ENCODE measurements at regions not wholly inside any gene's neighbourhood (a gene's known extent, or its start where the extent isn't known, plus 50 kb on each side); places are given as distances from the start of the nearest gene placed in this dataset.
"Not testable (repeated sequence)": the region's sequence is repeated elsewhere in the genome, so short reads cannot be mapped to it uniquely, and the experiment has no call there.

DNA sequence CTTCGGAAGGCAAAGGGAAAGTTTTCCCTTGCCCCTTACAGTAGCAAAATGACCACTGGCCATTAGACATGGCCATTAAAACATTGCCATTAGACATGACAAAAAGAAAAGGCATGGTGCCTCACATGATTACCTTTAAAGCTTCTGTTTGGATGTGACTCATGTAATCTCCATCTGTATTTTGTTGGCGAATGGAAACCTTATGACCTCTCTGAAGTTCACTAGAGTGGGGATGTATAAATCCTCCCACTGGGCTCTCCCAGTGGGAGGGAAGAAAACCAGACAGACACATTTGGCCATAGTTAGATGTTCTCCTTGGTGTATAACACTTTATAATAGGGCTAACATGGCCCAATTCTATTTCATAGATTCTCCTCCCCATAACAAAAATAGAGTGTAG lies 152.6 kb downstream of the MAGEB17 start:
- no peak for DNase-seq (ENCODE audit: extremely low read depth in 1 of 2, low read depth in 1 of 2)

DNA sequence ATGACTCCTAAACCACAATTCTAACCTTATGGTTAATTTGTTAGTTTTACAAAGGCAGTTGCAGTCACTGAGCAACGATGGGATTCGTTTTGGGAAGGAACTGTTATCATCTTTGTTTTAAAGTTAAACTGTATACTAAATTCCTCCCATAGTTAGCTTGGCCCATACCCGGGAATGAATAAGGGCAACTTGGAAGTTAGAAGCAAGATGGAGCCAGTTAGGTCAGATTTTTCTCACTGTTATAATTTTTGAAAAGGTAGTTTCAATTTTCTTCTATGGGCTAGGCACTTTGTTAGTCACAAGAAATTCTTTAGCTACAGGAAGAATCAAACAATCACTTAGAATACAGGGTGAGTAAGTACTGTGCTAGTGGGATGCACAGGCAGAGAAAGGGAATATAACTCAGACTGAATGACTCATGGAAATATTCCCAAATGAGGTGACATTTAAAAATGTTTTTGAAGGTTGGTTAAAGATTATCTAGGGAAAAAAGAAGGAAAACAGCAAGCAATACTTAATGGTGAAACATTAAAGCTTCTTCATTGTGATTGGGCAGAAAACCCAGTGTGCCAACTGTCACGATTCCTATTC lies 153.6 kb downstream of the MAGEB17 start:
- no peak for DNase-seq (ENCODE audit: extremely low read depth in 1 of 2, low read depth in 1 of 2)

DNA sequence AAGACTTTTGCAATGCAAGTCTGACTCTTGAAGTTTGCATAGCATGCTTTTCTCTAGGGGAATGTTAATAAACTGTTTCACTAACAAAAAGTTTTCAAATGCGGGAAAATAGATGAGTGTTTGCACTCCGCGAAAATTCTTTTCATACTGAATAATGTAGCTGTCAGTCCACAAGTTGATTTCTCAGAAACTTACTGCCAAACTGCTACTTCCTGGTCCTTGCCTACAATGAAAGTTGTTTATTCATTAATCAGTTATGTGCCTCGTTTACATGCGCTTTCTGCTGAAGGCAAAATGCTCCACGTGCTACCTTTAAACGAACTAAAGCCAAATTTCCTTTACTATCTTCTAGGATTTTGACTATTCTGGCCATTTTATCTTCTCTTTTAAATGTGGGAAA lies 166.2 kb downstream of the MAGEB17 start:
- DNase-seq (ENCODE audit: extremely low read depth in 1 of 2, low read depth in 1 of 2): no peak

DNA sequence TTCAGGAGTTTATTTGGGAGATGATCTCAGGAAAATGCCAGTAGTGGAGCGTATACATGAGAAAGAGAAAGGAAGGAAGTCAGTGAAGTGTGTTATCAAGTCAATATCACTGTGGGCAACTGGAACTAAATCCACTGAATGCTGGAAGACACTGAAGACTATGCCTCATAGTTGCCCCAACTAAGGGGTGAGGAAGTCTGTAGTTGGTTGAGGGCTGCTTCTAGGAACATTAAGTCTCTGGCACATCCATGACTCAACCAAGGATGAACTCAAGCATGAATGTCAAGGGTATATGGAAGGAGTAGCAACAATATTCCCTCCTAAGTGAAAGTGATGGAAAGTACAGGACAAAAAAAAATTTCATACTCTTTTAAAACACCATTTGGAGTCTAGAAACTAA lies 167.9 kb downstream of the MAGEB17 start:
- no peak for DNase-seq (ENCODE audit: extremely low read depth in 1 of 2, low read depth in 1 of 2)

DNA sequence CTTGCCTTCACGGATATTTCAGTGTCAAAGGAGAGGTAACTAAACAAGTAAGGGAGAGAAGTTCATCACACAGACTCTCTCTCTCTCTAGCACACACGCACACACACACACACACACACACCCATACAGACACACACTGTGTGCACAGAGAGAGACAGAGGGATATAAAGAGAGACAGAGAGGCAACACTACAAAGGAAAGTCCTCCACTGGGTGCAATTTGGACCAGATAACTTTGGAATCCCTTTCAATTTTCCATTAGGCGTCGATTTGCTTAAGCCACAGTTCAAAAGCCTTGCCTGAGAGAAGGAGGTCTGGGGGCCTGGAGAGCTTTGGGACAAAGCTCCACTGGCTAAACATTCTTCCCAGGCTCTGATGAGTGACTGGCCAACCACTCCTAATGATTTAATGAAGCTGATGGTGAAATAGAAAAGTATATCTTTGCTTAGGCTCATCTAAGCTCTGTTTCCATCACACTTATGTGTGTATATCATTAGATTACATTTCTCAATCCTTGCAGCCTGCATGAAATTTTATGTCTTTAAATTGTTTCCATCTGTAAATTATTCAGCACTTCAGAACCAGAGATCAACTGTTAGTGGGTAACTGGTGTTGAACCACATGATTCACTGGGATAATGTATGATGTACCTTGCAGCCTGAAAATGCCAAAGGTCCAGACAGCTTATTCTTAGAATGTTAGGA lies 180.8 kb downstream of the MAGEB17 start:
- no peak for DNase-seq (ENCODE audit: extremely low read depth in 1 of 2, low read depth in 1 of 2)

DNA sequence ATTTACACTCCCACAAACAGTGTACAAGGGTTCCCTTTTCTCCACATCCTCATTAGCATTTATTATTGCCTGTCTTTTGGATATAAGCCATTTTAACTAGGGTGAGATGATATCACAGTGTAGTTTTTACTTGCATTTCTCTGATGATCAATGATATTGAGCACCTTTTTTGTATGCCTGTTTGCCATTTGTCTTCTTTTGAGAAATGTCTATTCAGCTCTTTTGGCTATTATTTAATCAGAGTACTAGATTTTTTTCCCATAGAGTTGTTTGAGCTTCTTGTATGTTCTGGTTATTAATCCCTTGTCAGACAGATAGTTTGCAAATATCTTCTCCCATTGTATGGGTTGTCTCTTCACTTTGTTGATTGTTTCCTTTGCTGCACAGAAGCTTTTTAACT lies 190.6 kb downstream of the MAGEB17 start:
- DNase-seq (ENCODE audit: extremely low read depth in 1 of 2, low read depth in 1 of 2): no peak

DNA sequence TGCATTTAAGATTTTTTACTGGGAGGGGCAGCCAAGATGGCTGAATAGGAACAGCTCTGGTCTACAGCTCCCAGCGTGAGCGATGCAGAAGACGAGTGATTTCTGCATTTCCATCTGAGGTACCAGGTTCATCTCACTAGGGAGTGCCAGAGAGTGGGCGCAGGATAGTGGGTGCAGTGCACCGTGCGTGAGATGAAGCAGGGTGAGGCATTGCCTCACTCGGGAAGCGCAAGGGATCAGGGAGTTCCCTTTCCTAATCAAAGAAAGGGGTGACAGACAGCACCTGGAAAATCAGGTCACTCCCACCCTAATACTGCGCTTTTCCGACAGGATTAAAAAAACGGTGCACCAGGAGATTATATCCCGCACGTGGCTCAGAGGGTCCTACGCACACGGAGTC lies 192.8 kb downstream of the MAGEB17 start:
- not testable (repeated sequence) for DNase-seq (ENCODE audit: extremely low read depth in 1 of 2, low read depth in 1 of 2)

DNA sequence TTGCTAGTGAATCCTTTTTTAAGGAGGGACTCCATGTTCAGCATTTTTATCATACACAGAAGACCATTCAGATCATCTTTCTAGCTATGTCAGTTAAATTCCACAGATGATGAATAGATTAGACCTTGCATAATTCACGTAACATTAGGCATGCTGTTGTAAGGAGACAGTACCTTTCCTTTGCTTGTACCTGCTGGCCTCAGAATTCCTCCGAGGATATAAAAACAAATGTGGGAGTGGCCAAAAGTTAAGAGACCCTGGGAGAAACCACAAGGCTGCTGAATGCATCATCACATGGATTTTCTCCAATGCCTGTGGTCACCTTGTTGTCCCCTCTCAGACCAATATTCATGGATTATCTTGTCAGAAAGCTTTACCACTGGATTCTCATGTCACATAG lies 201.4 kb downstream of the MAGEB17 start:
- DNase-seq (ENCODE audit: extremely low read depth in 1 of 2, low read depth in 1 of 2): no peak

DNA sequence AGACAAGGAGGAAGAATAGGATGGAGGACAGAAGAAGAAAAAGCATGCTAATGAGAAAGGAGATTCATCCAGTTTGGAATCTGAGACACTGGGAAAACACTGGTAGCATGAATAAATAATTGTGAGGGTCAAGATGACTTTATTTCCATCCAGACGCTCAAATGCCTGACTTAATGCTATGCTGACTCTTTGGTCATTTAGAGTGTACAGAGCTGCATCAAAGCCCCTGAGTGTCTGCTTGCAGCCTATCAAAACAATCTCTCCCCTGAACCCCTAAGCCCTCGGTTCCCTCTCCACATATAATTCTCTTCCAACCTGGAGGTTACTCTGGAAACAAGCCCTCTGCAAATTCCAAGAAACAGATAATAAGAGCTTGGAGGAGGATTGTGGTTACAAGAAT lies 208.8 kb downstream of the MAGEB17 start:
- DNase-seq (ENCODE audit: extremely low read depth in 1 of 2, low read depth in 1 of 2): no peak

DNA sequence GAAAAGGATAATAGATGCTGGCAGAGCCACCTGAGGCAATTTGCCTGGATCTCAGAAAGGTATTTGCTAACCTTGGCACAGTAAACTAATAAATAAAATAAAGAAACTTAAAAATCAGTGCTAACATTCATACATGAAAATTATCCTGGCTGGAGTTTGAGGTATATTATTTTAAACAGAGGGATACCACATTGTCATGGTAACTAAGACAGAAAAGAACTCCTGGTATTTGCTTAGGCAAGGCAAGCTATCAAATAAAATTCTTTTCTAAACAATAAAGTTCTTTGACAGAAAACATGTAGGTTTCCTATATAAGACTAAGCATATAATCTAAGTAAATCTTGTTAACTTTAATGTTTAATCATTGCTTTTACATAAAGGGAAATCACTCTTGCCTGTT lies 218.8 kb downstream of the MAGEB17 start:
- DNase-seq (ENCODE audit: extremely low read depth in 1 of 2, low read depth in 1 of 2): no peak

DNA sequence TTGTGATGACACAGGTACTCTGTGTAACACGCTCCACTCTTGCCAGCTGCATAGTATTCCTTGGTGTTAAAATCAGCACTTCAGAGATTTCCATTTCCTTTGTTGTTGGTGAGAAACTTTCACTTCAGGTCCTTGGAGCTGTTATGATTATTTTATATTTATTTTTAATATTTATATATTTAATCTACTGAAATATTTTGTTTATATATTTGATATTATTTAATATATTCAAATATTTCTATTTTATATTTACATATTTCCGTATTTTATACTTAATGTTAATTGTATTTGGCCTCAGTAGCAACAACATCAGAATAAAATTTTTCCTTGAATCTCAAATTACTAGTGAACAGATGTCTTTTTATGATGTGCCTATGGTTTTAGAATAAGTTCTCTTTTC lies 225.3 kb downstream of the MAGEB17 start:
- no peak for DNase-seq (ENCODE audit: extremely low read depth in 1 of 2, low read depth in 1 of 2)

DNA sequence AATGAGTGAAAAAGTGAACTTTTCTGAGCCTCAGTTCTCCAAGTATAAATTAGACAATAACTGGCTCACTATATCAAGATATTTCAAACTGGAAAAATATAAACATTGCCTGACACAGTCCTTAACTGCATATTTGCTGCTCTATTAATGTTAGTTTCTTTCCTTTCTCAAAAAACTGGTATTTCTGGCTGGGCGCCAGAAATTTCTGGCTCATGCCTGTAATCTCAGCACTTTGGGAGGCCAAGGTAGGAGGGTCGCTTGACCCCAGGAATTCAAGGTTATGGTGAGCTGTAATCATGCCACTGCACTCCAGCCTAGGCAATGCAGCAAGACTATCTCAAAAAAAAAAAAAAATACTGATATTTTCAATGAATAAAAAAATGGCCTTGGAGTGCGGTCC lies 227.0 kb downstream of the MAGEB17 start:
- DNase-seq (ENCODE audit: extremely low read depth in 1 of 2, low read depth in 1 of 2): no peak

DNA sequence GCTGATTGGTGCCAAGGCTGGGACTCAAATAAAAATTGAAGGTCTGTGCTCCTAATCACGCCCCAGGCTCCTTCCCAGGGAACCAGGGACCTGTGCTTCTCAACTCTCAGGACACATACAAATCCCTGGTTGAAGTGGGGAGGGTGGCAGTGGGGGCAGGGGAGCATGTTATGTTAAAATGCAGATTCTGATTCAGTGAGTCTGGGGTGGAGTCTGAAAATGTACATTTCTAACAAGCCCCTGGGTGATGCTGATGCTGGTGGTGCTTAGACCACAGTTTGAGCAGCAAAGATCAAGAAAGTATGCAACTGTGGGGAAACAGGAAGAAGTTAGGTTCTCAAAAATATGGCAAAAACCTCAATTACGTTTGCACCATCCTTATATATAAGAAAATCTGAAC lies 236.5 kb downstream of the MAGEB17 start:
- no peak for DNase-seq (ENCODE audit: extremely low read depth in 1 of 2, low read depth in 1 of 2)

DNA sequence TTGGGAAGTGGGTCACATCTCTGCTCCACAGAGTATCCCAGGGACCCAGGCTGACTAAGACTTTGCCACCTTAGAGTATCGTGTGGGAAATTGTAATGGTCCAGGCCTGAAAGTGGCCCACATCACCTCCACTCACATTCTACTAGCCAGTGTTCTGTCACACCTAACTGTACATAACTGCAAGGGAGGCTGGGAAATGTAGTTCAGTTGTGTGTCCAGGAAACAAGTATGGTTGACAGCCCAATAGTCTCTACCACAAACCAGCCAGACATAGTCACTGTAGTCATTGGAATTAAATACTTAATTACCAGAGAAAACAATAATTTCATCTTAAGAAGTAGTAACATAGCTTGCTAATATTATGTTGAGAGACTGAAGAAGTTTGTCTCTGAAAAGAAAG lies 233.4 kb upstream of the S100G start:
- DNase-seq (ENCODE audit: extremely low read depth in 1 of 2, low read depth in 1 of 2): no peak

DNA sequence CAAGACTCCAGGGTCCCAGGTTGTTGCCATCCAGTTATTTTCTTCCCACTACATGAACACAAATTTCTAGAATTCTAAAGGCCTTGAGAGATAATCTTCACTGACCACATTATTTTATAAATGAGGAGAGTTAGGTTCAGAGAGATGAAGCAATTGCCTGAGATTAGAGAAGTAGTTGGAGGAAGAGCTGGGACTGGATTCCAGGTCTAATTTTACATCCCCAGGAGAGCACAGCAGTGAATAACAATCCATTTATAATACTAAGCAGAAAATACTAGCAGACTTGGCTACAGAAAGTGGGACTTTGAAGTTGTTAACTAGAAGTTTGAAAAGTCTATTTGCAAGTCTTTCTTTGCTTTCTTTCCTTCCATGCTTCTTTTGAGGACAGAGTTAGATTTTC lies 231.3 kb upstream of the S100G start:
- no peak for DNase-seq (ENCODE audit: extremely low read depth in 1 of 2, low read depth in 1 of 2)

DNA sequence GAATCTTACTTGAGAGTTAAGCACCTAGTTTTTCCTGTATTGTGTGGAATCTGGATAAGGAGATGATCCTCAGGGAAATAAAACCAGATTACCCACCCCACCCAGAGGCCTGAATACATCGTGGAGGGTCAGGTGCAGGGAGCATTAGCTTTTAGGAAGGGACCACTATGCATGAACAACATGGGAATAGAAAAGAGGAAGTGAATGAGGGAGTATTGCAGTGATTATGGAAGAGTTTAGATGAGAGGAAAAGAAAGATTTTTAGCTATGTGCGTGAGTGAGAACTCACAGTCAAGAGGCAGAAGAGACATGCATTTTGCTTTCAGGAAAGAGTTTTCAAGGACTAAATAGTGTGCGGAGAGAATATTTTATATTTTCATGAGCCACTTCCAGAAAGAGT lies 222.3 kb upstream of the S100G start:
- DNase-seq (ENCODE audit: extremely low read depth in 1 of 2, low read depth in 1 of 2): no peak

DNA sequence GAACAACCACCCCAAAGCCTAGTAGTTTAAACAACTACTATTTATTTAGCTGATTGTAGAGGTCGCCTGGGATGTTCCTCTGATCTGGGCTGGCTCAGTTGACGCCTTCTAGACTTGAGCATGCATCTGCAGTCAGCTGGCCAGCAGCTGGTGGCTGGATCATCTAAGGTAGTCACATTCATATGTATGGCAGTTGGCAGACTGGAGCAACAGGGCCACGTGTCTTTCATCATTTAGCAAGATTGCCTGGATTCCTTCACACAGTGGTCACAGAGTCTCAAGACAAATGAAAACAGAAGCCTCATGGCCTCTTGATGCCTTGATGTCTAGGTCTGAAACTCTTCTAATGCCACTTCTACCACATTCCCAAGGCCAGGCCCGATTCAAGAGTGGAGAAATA lies 220.6 kb upstream of the S100G start:
- no peak for DNase-seq (ENCODE audit: extremely low read depth in 1 of 2, low read depth in 1 of 2)

DNA sequence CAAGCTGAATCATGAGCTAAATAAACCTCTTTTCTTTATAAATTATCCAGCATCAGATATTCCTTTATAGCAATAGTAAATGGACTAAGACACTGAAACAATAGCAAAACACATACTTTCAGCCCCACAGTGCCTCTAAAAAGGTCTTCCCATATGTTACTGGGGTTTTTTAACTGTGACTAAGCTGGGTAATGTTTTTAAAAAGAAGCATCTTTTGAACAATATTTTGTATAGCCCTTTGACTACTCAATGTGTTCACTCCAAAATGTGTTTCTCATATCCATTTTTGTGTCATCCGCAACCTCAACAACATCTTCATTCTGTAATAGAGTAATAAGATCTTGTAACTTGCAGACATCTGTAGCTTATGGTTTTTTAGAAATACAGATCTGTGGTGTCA lies 218.7 kb upstream of the S100G start:
- DNase-seq (ENCODE audit: extremely low read depth in 1 of 2, low read depth in 1 of 2): no peak

DNA sequence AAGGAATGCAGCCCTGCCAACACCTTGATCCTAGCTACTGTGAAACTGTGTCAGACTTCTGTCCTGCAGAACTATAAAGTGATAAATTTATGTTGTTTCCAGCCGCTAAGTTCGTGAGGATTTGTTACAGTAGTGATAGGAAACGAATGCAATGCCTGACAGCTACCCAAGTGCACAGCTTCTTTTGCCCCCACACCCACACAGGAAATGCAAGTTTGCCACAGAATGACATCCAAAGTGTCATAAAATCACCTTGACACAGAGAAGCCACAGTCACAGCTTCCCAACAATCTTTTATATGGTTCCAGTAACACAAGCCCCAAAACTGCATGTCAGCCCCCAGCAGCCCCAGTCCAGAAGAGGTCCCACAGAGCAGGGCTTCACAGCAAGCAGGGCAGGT lies 216.9 kb upstream of the S100G start:
- DNase-seq (ENCODE audit: extremely low read depth in 1 of 2, low read depth in 1 of 2): no peak

DNA sequence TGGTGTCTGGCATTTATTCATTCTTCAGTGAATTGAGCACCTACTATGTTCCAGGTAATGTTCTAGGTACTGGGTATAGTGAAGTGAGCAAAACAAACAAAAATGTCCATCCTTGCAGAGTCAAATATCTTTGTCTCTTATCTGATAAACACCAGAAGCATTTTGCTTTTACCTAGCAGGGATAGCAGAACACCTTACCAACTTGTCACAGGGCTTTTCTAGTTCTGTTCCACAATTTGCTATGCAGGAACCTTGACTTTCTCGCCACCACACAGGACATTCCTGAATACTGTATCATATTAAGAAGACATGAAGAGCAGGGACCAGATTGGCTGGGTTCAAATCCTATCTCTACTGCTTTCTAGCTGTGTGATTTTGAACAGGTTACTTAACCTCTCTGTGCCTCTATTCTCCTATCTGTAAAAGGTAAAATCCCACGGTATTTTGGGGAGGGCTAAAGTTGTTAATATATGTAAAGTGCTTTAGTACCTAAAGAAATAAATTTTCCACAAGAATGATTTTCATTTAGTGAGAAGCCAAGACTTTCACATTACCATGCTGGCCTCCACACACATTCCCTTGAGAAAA lies 214.5 kb upstream of the S100G start:
- no peak for DNase-seq (ENCODE audit: extremely low read depth in 1 of 2, low read depth in 1 of 2)

DNA sequence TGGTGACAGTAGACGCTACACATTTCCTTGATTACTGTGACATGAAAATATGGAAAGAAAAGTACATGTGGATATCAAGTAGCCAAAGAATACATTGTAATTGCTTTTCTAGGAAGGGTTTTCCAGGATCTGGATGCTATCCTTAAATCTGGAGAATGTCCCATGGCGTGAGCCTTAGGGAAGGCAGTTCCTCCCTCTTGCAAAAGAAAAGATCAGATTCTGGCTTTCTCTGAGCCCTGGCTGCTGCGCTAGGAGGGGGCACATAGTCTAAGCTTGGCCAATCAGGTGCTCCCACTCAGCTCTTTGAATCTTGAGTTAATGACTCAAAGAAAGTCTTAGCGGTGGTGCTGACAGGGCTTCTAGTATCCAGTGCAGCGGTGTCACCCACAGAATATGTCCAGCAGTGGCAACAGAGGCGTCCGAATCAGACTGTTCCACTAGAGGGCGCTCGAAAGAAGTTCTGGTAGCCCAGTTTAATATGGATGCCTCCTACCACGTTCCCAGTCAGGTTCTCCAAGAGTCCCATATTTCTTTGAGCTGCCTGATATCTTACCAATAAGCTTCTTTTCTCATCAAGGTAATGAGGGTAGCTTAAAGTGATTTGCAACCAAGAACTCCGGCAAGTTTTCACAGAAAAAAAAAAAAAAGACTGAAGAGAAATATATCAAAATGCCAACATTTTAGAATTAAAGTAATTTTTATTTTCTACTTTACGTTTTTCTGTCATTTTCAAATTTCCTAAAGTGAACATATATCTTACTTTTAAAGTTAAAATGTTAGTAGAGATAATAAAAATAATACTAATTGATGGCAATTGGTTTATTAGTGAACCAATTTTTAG lies 213.4 kb upstream of the S100G start:
- DNase-seq (ENCODE audit: extremely low read depth in 1 of 2, low read depth in 1 of 2): peak; percentile 12 to 13

DNA sequence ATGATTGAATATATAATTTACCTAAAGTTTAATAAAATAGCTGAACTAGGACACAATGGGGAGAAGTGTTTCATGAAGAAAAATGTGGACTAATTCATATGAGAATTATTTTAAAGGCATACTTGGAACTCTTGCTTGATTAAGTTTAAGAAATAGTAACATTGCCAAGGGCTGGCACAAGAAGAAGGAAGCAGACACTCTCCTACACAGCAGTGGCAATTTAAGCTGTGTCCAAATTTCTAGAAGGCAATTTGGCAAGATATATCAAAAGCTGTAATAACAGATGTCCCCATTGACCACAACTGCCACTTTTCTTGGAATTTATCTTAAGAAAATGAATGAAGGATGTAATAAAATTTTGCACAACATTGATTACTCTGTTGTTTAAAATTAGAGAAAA lies 209.5 kb upstream of the S100G start:
- DNase-seq (ENCODE audit: extremely low read depth in 1 of 2, low read depth in 1 of 2): no peak
